ENCODE measurements at regions not wholly inside any gene's neighbourhood (a gene's known extent, or its start where the extent isn't known, plus 50 kb on each side); places are given as distances from the start of the nearest gene placed in this dataset.

DNA sequence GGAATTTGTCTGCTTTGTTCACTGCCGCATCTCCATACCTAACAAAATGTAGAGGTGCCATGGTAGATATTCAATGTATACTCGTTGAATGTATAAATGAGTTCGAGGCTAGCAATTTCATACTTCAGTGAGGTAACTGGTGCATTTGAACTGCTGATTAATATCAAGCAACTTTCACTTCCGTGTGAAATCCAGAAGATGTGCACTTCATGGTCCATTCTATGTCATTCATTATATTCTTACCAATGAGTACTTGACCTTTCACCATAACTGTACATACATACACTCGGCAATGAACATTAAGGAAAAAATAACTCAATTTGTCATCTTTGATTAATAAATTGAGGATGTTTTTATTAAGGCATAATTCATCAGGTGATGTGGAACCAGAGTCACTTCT, 598.5 kb downstream of the ZNF385D start:
- DNase-seq (ENCODE audit: low spot score in 2 of 2) = no peak
- FAIRE-seq = no peak

DNA sequence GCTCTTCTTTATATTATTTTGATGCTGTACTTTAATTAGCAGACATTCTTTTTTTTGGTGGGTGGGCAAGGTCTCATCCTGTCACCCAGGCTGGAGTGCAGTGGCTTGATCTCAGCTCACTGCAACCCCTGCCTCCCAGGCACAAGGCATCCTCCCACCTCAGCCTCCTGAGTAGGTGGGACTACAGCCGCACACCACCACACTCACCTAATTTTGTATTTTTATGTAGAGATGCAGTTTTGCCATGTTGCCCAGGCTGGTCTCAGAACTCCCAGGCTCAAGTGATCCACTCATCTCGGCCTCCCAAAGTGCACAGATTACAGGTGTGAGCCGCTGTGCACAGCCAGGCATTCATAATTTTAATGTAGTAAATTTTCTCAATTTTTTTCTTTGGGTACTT, 608.1 kb downstream of the ZNF385D start:
- DNase-seq (ENCODE audit: low spot score in 2 of 2) (no peak), FAIRE-seq (no peak)

DNA sequence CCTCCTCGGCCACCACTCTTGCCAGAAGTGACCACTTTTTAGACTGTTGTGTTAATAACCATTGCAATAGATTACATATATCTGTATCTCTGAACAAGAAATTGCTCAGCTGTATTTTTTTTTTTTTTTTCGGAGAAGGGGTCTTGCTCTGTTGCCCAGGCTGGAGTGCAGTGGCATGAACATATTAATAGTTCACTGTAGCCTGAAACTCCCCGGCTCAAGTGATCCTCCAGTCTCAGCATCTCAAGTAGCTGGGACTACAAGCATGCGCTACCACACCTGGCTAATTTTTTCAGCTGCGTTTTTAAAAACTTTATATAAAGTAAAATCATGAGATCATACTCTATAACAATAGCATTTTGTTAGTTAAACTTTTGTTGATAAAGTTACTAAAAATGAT, 609.0 kb downstream of the ZNF385D start:
- no peak for FAIRE-seq
- DNase-seq (ENCODE audit: low spot score in 2 of 2) = no peak

DNA sequence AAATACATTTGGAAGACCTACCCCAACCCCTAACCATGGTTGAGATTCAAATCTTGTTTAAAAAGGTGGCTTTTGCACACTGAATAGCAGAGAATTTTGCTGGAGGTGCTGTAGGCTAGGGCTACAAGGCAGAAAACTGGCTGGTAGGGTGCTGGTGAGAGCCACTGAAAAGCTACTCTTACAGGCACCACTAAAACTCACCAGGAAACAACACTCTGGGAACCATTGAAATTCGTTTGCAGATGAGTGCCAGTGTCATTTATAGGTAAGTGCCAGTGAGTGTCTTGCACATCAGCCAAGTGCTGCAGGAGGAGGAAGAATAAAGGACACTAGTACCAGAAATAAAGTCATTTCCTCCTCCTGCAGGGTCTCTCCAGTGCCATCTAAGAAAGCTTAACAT, 610.2 kb downstream of the ZNF385D start:
- no peak for FAIRE-seq
- DNase-seq (ENCODE audit: low spot score in 2 of 2) = no peak

GRCh38 chr3:21138085-21138484, 612.9 kb downstream of the ZNF385D start:
- FAIRE-seq (no peak), DNase-seq (ENCODE audit: low spot score in 2 of 2) (no peak)

GRCh38 chr3:21132896-21133295, 618.1 kb downstream of the ZNF385D start:
- FAIRE-seq (no peak), DNase-seq (ENCODE audit: low spot score in 2 of 2) (no peak)

DNA sequence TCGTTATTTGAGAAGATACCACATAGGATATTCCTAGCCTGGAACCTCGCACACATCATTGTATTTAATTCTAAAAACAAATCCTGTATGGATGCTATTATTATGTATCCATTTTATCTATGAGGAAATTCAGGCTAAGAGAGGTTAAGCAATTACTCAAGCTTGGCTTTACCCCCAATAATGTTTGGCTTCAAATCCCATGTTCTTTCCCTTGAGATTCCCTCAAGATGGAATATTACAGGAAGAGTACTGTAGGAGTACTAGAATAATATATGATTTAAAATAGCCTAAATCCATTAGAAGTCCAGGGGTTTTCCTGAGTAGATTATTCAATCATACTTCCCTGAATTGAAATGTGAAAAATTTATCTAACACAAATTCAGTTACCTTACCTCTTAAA, 630.2 kb downstream of the ZNF385D start:
- DNase-seq (ENCODE audit: low spot score in 2 of 2) (no peak), FAIRE-seq (no peak)

- no peak for FAIRE-seq
- DNase-seq (ENCODE audit: low spot score in 2 of 2) = no peak
Observed at GRCh38 chr3:21117370-21117769, 633.6 kb downstream of the ZNF385D start.

- FAIRE-seq (no peak), DNase-seq (ENCODE audit: low spot score in 2 of 2) (no peak)
Observed at GRCh38 chr3:21109056-21109455, 642.0 kb downstream of the ZNF385D start.

DNA sequence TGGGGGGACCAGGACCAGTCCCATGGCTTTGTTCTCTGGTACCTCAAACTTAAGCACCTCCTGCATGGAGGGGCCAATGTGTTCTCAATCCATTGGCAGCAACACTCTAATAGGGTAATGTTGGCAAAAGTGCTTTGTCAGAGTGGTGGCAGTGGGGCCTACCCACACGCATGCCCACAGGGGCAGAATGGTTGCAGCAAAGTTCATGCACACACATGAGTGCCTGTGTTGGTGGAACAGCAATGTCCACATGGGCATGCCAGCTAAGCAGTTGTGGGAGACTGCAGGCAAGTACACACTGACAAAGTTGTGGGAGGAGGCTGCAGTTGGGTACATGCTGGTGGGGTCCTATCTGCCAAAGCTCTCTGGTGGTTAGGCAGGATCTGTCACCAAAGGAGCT, 645.2 kb downstream of the ZNF385D start:
- no peak for DNase-seq (ENCODE audit: low spot score in 2 of 2)
- FAIRE-seq = no peak

- DNase-seq (ENCODE audit: low spot score in 2 of 2) (no peak), FAIRE-seq (no peak)
Observed at GRCh38 chr3:21100656-21101359, 650.2 kb downstream of the ZNF385D start.

DNA sequence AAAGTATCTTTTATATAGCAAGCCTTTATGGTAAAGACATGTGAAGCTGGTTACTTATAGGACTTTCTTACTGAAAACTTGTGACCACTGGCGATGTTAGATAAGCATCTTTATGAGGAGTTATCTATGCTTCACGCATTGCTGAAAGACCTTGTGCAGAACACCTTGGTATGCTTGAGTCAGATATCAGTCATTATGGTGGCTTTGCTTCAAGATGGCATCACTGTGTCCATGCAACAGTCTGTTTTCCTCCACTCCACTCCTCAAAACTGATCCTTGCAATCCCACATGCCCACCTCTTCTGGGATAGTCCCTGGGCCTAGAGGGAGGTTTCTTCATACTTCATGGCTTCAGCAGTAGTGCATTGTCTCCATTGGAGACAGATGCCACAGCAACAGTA, 656.3 kb downstream of the ZNF385D start:
- FAIRE-seq (no peak), DNase-seq (ENCODE audit: low spot score in 2 of 2) (no peak)

GRCh38 chr3:21073561-21073960, 677.4 kb downstream of the ZNF385D start:
- FAIRE-seq (no peak), DNase-seq (ENCODE audit: low spot score in 2 of 2) (no peak)

- DNase-seq (ENCODE audit: low spot score in 2 of 2) (no peak), FAIRE-seq (no peak)
Observed at GRCh38 chr3:21067031-21067813, 683.8 kb downstream of the ZNF385D start.

- DNase-seq (ENCODE audit: low spot score in 2 of 2) = no peak
- FAIRE-seq = no peak
Observed at GRCh38 chr3:21062831-21063294, 688.1 kb downstream of the ZNF385D start.

DNA sequence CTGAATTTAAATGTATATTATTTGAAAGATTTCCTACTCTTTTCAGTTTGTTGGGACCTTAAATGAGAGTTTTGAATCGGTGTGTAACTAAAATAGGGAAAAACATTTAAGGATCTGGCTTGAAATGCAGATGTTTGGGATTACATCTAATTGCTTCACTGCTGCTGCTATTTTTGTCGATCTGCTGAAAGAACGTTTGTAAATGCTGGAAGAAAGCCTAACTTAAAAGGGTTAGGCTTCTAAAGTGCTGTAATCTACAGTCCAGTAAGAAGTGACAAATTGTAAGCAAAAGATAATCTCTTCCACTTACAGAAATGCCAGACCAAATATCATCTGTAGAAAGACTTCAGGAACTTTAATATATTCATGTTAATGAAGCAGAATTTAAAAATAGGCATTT, 691.6 kb downstream of the ZNF385D start:
- DNase-seq (ENCODE audit: low spot score in 2 of 2) = no peak
- no peak for FAIRE-seq

GRCh38 chr3:21056293-21056692, 694.7 kb downstream of the ZNF385D start:
- DNase-seq (ENCODE audit: low spot score in 2 of 2) = no peak
- FAIRE-seq = no peak

GRCh38 chr3:21055015-21055414, 696.0 kb downstream of the ZNF385D start:
- DNase-seq (ENCODE audit: low spot score in 2 of 2) (no peak), FAIRE-seq (no peak)

DNA sequence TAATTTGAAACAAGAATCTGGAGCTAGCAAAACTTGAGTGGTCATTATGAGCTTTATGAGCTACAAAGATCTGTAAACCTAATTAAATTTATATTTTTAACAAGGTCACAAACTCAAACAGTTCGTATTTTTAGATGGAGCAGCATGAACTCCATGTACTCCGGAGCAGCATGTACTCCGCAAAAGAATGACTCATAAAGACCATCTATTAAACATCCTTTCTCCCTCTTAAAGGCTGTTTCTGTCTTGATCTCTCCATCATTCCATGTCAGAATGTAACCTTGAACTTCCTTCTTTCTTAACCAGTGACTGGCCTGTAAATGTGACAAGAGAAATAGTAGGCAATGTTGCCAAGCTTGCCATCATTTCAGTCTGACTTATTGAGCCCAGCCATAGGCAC, 696.9 kb downstream of the ZNF385D start:
- DNase-seq (ENCODE audit: low spot score in 2 of 2) (no peak), FAIRE-seq (no peak)

- DNase-seq (ENCODE audit: low spot score in 2 of 2) = no peak
- FAIRE-seq = no peak
Observed at GRCh38 chr3:21049334-21050062, 701.5 kb downstream of the ZNF385D start.

DNA sequence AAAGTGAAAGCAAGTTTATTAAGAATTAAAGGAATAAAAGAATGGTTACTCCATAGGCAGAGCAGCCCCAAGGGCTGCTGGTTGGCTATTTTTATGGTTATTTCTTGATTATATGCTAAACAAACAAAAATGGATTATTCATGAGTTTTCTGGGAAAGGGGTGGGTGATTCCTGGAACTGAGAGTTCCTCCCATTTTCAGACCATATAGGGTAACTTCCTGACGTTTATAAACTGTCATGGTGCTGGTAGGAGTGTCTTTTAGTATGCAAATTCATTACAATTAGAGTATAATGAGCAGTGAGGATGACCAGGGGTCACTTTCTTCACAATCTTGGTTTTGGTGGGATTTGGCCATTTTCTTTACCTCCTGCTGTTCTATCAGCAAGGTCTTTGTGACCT, 707.9 kb downstream of the ZNF385D start:
- no peak for DNase-seq (ENCODE audit: low spot score in 2 of 2)
- no peak for FAIRE-seq

All from frontal cortex (tissue), 3 donors.